ENCODE measurements at regions not wholly inside any gene's neighbourhood (a gene's known extent, or its start where the extent isn't known, plus 50 kb on each side); places are given as distances from the start of the nearest gene placed in this dataset.

GRCh38 chr4:32661229-32661628 is 1941.1 kb downstream of the PCDH7 start:
- no peak for TF ChIP-seq CTCF (IDR thresholded peaks at IDR 0.05)
- no peak for TF ChIP-seq POLR2A (IDR thresholded peaks at IDR 0.05)
